GM19455 (cell line): ENCODE measurements at regions not wholly inside any gene's neighbourhood (a gene's known extent, or its start where the extent isn't known, plus 50 kb on each side); places are given as distances from the start of the nearest gene placed in this dataset.
"Not testable (repeated sequence)": the region's sequence is repeated elsewhere in the genome, so short reads cannot be mapped to it uniquely, and the experiment has no call there.

Experiments
- ATAC-seq: cut with Tn5 transposase; IDR thresholded peaks from one replicate; pipeline ENCODE4 v1.9.1; 2021; ENCODE audit not compliant: unreplicated experiment

DNA sequence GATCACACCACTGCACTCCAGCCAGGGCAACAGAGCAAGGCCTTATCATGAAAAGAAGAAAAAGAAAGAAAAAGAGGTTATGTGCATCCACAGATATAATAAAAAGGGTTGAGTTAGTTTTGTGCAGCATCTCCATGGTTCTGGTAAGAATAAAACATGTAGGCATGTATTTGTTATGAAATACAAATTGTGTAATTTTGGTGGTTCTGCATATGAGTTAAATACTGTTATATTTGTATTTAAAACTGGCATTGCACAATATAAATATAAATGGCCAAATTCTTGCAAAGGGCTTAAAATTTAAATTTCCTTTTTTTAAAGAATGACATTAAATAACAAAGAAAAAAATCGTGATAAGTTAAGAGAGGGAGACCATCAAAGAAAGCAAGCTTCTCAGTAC, 159.1 kb upstream of the PREP start:
- no peak for ATAC-seq

DNA sequence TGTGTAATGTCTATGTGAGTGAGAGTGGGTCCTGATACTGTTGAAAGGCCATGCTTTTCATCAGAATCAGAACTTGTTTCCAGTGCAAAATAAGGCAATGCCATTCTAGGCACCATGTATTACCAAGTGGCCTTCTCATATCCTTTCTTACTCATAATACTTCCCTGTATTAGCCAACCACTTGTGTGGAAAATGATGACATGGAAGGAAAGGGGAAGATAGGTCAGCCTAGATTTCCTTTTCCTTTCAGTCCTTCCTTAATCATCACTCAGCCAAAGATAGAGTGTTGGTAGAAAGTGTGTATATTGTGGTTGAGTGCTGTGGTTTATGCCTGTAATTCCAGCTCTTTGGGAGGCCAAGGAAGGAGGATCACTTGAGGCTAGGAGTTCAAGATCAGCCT, 158.6 kb upstream of the PREP start:
- no peak for ATAC-seq

DNA sequence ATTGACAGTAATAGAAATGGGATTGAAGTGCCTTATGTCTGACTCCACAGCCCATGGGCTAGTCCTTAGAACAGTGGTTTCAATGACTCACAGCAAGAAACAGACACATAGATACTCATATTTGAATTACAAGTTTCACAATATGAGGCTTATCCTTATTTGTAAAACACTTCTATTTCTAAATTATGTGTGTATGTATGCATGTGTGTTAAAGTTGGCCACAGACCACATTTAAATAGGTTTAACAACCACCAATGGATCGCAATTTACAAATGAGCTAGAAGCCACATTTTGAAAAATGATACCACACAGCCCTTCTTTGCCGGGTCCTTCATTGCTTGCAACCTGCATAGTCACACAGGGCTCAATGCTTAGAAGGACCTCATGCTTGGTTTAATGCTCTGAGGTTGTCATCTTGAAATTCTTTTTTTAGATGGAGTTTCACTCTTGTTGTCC, 157.8 kb upstream of the PREP start:
- peak; percentile 85 for ATAC-seq

DNA sequence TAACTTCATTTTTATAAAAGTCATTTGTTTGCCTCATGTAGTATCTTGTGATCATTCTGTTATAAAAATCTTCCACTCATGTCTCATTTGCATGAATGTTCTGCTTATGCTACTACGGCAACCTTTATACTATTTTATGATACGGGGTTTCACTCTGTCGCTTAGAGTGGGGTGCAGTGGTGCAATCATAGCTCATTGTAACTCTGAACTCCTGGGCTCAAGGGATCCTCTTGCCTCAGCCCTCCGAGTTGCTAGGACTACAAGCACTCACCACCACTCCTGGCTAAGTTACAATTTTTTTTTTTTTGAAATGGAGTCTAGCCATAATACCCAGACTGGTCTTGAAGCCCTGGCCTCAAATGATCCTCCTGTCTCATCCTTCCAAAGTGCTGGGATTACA, 154.4 kb upstream of the PREP start:
- no peak for ATAC-seq

GRCh38 chr6:105553171-105553570, 150.3 kb upstream of the PREP start:
- no peak for ATAC-seq

DNA sequence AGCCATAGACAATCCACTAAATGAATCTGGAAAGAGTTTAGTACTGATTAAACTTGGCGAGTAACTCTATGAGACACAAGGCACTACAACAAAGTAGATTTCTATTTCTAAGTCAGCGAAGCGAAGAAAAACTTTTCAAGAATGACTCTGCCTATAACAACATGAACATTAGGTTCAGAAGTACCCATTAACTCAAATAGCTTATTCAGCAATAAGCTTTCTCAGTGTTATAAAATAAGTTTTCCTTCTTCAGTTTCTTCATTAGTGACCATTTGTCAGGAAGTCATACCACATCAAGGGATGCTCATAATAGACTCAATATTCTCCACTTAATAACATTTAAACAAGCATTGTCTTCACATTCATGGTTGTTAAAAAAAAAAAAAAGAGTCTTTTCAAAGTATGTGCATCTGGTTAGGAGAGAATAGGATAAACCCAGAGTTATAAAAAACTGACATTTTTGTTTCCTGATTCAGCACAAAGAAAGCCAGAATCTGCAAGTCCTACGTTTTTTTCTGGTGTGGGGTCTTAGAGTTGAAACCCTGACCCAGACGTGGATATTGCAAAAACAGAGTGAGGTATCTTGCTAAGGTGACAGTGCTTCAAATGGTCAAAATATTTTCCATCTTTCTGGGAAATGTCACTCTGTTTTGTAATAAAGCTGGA, 148.2 kb upstream of the PREP start:
- ATAC-seq: no peak

- no peak for ATAC-seq
These were observed 143.9 kb upstream of the PREP start for GRCh38 chr6:105546754-105547153.

GRCh38 chr6:105545947-105546731, 143.3 kb upstream of the PREP start:
- ATAC-seq: no peak

GRCh38 chr6:105545228-105545920, 142.5 kb upstream of the PREP start:
- no peak for ATAC-seq

GRCh38 chr6:105539911-105540310, 137.0 kb upstream of the PREP start:
- ATAC-seq: no peak

DNA sequence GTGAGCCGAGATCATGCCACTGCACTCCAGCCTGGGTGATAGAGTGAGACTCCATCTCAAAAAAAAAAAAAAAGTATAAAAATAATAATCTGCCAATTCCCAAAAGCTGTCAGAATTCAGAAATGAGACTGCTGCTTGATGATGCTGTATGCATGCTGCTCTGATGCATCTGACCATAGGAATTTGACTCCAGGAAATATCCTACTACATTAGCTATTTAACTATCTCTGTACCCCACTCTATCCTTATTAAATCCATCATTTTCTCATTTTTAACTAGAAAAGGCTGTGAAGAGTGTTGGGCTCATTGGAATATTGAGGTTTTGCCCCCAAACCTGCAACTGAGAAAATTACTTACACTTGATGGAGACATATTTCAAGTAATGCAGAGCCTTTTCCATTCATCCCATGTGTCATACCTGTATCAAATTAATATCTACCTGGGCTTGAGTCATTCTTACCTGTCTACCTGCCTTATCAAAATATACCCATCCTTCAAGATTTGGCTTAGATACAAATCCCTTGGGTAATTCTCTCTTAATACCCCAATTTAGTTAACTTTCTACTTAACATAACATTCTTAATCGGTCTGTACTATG, 135.2 kb upstream of the PREP start:
- ATAC-seq: no peak

- ATAC-seq: no peak
These were observed 134.1 kb upstream of the PREP start for GRCh38 chr6:105536961-105537360.

DNA sequence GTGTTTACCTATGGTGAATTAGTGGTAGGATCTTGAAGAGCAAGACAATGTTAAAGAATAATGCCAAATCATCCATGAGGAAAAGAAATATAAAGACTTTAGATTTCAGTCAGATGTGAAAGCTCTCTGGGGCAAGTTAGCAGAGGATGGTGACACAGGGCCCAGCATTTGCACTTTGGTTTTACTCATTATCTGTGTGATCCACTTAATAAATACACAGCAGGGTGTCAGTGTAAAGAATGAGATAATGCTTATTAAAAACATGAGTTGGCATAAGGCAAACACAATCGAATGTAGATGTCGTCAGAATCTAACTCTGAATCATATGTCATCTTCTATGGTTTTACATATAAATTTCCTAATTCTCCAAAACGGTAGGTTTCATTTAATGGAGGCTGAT, 130.4 kb upstream of the PREP start:
- ATAC-seq: no peak

DNA sequence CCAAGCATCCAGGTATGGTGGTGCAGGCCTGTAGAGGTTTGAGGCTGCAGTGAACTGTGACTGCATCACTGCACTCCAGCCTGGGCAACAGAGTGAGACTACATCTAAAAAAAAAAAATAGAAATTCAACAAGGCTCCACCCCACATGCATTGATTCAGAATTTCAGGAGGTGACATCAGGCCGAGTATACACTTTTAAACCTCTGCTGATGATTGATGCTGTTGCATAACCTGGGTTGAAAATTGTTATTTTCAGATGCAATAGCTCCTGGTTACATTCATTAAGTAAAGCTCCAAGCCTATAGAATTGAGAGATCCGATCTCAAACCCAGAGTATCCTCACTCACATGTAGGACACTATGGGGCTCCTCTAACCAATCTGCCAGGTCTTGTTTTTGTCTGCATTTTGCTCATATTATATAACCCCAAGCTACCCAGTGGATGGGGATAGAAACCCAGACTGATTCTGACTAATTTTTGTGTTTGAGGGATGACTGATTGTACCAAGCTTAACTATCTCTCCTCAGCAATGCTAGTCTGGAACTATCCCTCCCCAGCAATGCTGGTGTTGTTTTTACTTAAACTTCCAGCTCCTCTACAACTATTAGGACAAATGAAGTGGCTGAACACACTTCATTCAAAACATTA, 123.5 kb upstream of the PREP start:
- ATAC-seq: no peak

- ATAC-seq: no peak
These were observed 119.9 kb upstream of the PREP start for GRCh38 chr6:105522626-105523322.

- ATAC-seq: no peak
These were observed 117.1 kb upstream of the PREP start for GRCh38 chr6:105519954-105520353.

GRCh38 chr6:105518993-105519392, 116.1 kb upstream of the PREP start:
- not testable (repeated sequence) for ATAC-seq

GRCh38 chr6:105515054-105515453, 112.2 kb upstream of the PREP start:
- no peak for ATAC-seq

- no peak for ATAC-seq
These were observed 111.4 kb upstream of the PREP start for GRCh38 chr6:105514306-105514705.

DNA sequence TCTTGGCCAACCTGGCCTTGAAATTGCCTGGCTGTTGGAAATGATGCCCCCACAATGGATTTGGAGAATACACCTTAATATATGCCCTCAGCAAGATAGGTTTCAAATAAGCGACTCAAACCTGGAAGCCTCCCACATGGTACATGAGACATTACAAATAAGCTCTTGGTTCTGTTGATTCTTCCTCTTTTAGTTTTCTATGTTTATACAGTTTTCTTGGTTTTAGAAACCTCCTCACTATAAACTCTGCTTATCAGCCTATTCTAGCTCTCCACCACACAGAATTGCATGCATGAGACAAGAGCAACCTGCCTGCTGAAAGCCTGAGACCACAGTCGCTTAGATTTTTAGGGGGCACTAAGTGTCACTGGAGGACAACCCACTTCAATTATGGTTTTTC, 108.8 kb upstream of the PREP start:
- ATAC-seq: no peak
